GM19324 (cell line): ENCODE measurements at regions not wholly inside any gene's neighbourhood (a gene's known extent, or its start where the extent isn't known, plus 50 kb on each side); places are given as distances from the start of the nearest gene placed in this dataset.
A peak's percentile ranks its signal among the peaks of the same experiment; 100 is the strongest.

Experiments used
- ATAC-seq: cut with Tn5 transposase; IDR thresholded peaks from one replicate; pipeline ENCODE4 v1.9.1; 2021; ENCODE audit warnings: mild to moderate bottlenecking, moderate library complexity; ENCODE audit not compliant: unreplicated experiment, low FRiP score

DNA sequence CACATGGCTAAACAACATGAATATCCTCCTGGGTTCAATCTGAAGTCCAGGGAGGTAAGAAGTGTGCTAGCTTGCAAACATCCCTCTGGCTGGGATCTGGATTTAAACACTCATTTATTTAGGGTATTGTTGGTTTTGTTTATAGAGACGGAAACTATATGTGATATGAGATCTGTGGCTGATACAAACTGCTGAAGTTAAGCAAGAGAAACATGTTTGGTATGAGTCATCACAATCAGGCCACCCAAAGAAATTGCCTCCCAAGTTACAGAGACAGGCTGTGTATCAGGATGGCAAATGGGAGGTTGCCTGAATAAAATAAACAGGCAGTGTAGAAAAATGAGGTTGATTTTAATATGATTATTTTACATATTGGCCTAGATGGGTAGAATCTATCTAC is 562.1 kb downstream of the IGSF11 start:
- no peak for ATAC-seq

GRCh38 chr3:118473343-118473742 is 561.3 kb downstream of the IGSF11 start:
- no peak for ATAC-seq

DNA sequence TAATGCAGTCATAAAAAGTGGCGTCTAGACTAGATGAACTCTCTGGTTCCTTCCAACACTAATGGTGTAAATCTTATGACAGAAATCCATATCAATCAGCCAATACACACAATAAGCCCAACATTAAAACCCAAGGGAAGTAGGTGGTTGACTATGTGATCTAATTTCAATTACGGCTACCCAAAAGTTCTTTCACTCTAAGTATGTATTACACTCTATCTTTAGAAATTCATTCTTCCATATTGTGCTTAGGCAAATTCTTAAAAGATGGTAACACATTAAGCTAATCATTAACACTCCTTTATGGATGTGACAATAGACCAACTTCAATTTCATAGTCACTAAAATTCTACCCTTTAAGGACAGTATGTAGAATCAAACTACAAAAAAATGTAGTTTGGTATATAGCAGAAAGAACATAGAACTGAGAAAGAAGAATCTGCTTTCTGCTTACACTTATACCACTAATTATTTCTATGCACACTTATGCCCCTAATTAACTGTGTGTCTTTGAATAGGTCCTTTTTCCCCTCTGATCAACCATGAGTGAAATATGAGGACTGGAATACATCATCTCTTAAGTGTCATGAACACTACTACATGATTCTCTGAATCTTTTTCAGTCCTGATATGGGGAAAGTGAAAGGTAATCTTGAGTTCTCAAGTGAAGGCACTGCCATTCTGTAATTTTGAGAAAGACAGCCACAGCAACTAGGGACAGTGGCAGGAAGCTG is 557.6 kb downstream of the IGSF11 start:
- ATAC-seq = no peak

- no peak for ATAC-seq
These were observed 556.9 kb downstream of the IGSF11 start for GRCh38 chr3:118477768-118478167.

DNA sequence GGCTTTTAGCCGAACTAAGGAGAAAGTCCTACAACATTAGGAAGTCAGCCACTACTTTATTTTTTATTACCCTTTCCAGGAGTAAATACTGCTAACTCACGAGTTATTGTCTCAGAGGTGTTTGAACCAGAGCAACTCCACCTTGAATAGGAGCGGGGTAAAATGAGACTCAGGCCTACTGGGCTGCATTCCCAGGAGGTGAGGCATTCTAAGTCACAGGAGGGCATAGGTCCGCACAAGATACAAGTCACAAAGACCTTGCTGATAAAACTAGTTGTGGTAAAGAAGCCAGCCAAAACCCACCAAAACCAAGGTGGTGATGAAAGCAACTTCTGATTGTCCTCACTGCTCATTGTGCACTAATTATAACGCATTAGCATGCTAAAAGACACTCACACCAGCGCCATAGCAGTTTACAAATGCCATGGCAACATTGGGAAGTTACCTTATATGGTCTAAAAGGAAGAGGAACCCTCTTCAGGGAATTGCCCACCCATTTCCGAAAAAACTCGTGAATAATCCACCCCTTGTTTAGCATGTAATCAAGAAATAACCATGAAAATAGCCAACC is 555.9 kb downstream of the IGSF11 start:
- no peak for ATAC-seq

- ATAC-seq = no peak
These were observed 555.3 kb downstream of the IGSF11 start for GRCh38 chr3:118479376-118479775.

GRCh38 chr3:118480101-118480860 is 554.4 kb downstream of the IGSF11 start:
- no peak for ATAC-seq

- no peak for ATAC-seq
These were observed 549.0 kb downstream of the IGSF11 start for GRCh38 chr3:118485693-118486092.

- ATAC-seq = no peak
These were observed 546.9 kb downstream of the IGSF11 start for GRCh38 chr3:118487734-118488133.

GRCh38 chr3:118488732-118489131 is 545.9 kb downstream of the IGSF11 start:
- ATAC-seq = no peak

- ATAC-seq = peak; percentile 49
These were observed 539.4 kb downstream of the IGSF11 start for GRCh38 chr3:118495206-118495605.

- ATAC-seq = no peak
These were observed 537.4 kb downstream of the IGSF11 start for GRCh38 chr3:118497274-118497673.

GRCh38 chr3:118501152-118501551 is 533.5 kb downstream of the IGSF11 start:
- ATAC-seq = peak; percentile 49

- ATAC-seq = no peak
These were observed 529.7 kb downstream of the IGSF11 start for GRCh38 chr3:118504906-118505305.

DNA sequence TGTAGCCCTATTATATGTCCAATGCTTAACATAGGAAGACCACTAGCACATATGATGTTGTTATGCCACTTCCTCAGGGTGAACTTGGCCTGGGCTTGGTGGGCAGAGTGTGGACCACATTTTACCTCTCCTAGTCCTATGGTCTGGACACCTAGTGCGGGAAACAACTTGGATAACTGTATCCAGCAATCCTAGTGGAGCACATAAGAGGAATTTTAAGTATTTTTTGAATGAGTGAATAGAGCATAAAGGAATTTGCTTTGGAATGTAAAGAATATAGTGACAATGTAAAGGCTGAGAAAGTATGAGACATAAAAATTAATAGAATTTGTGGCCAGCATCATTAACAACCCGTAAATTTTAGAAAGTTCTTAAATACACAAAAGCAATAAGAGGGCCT is 528.9 kb downstream of the IGSF11 start:
- ATAC-seq = no peak

GRCh38 chr3:118511402-118511801 is 523.2 kb downstream of the IGSF11 start:
- no peak for ATAC-seq

GRCh38 chr3:118512301-118512700 is 522.3 kb downstream of the IGSF11 start:
- no peak for ATAC-seq

- no peak for ATAC-seq
These were observed 509.6 kb downstream of the IGSF11 start for GRCh38 chr3:118525077-118525476.

GRCh38 chr3:118526758-118527513 is 507.7 kb downstream of the IGSF11 start:
- ATAC-seq = peak; percentile 67

DNA sequence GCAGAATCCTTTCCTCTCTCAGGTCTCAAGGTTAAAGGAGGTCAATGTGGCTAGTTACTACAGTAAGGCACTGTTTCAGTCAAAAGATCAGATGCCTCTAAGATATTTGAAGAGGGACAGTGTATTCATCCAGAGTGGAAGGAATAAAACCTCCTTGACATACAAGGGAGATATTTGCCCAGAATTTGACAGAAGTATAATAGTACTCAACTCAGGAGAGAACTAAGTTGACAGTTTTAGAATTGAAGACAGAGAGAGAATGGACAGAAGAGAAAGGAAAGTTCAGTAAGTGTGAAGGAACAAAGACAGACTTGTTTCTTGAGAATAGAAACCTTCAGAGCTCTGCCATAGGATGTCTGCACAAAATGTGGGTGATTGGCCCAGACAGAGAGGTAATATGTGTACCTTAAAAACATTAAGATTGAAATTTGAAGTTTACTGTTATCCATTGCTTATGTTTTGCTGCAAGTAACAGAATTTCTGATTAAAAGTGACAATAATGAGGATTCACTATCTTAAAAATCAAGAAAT is 507.1 kb downstream of the IGSF11 start:
- ATAC-seq = peak; percentile 3

DNA sequence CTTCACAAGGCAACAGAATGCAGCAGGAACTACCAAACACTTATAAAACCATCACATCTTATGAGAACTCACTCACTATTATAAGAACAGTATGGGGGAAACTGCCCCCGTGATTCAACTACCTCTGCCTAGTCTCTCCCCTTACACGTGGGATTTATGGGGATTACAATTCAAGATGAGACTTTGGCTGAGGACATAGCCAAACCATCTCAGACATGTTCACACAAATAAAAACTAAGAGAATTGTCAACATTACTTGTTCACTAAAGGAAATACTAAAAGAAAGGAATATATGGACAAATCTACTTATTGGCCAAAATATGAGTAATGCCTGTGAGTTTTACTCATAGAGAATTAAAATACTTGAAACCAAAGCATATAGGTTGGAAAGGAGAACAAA is 505.1 kb downstream of the IGSF11 start:
- no peak for ATAC-seq
